ENCODE measurements at regions not wholly inside any gene's neighbourhood (a gene's known extent, or its start where the extent isn't known, plus 50 kb on each side); places are given as distances from the start of the nearest gene placed in this dataset.

DNA sequence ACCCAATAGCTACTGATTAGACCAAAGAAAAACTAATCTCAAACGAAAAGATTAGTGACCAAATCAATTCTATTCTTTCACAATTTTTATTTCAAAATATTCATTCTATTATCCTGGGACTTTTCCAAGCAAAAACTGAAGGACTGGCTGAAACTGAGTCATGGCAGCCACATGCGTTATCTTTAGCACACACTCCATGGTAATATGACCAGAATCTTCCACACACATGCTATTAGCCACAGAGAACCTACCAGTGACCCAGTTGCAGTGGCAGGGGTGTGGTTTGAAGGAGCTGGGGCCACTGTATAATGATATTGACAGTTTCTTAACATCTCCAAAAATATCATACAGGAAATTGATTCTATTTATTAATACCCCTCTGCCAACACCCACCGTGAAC lies 154.8 kb upstream of the ABI3BP start:
- DNase-seq (no peak), ATAC-seq (no peak)
- Histone ChIP-seq H3K27ac (no peak overlapping the region), H3K4me1 (no peaks in the 10 kb centered on the region), H3K27me3 (no peaks in the 10 kb centered on the region), H3K9me3 (no peaks in the 10 kb centered on the region), H3K4me3 (no peak overlapping the region), H3K36me3 (no peaks in the 10 kb centered on the region)
- intact Hi-C loops (cut with DNase I) = no loop called here
- TF ChIP-seq, protein P1, sequence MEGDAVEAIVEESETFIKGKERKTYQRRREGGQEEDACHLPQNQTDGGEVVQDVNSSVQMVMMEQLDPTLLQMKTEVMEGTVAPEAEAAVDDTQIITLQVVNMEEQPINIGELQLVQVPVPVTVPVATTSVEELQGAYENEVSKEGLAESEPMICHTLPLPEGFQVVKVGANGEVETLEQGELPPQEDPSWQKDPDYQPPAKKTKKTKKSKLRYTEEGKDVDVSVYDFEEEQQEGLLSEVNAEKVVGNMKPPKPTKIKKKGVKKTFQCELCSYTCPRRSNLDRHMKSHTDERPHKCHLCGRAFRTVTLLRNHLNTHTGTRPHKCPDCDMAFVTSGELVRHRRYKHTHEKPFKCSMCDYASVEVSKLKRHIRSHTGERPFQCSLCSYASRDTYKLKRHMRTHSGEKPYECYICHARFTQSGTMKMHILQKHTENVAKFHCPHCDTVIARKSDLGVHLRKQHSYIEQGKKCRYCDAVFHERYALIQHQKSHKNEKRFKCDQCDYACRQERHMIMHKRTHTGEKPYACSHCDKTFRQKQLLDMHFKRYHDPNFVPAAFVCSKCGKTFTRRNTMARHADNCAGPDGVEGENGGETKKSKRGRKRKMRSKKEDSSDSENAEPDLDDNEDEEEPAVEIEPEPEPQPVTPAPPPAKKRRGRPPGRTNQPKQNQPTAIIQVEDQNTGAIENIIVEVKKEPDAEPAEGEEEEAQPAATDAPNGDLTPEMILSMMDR (IDR thresholded peaks at IDR 0.05) = no peak

DNA sequence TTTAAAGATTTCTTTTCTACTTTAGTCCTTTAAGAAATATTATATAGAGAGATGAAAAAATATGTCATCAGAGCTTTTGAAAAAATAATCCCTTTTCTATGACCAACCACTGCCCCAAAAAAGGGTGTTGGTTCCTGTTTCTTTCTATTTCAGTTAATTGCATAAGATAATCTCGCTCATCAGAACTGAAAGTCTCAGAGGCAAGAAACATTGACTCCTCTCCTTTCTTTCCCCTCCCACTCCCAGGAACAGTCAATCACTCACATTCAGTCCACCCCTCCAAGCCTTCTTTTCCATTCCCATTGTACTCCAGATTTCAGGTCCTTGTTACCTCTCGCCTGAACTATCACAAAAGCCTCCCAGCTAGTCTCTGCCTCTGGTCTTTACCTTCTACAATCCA lies 153.7 kb upstream of the ABI3BP start:
- H3K9me3 ChIP-seq = no peaks in the 10 kb centered on the region
- no peak for DNase-seq
- TF ChIP-seq, protein P1 (IDR thresholded peaks at IDR 0.05) = no peak
- no peaks in the 10 kb centered on the region for H3K4me1 ChIP-seq
- no peaks in the 10 kb centered on the region for H3K27me3 ChIP-seq
- intact Hi-C loops (cut with DNase I) = no loop called here
- no peak overlapping the region for H3K27ac ChIP-seq
- no peak overlapping the region for H3K4me3 ChIP-seq
- peak; percentile 36 for ATAC-seq
- H3K36me3 ChIP-seq = no peaks in the 10 kb centered on the region

DNA sequence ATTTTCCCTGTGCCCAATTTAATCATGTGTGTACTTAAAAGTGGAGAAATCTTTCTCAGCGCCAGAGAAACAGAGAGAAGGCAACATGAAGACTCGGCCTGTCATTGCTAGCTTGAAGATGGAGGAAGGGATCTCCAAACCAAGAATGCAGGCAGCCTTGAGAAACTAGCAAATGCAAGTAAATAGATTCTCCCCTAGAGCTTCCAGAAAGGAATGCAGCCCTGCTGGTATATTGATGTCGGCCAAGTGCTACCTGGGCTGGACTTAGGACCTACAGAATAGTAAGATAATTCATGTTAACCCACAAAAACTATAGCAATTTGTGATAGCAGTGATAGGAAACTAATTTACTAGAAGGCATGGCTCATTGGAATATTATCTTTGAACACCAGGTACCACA lies 150.9 kb upstream of the ABI3BP start:
- Histone ChIP-seq H3K9me3 (no peaks in the 10 kb centered on the region), H3K4me3 (no peak overlapping the region), H3K27me3 (no peaks in the 10 kb centered on the region), H3K27ac (no peak overlapping the region), H3K4me1 (no peaks in the 10 kb centered on the region), H3K36me3 (no peaks in the 10 kb centered on the region)
- DNase-seq = no peak
- no peak for ATAC-seq
- intact Hi-C loops (cut with DNase I) = no loop called here
- TF ChIP-seq, protein P1 (IDR thresholded peaks at IDR 0.05) = no peak

DNA sequence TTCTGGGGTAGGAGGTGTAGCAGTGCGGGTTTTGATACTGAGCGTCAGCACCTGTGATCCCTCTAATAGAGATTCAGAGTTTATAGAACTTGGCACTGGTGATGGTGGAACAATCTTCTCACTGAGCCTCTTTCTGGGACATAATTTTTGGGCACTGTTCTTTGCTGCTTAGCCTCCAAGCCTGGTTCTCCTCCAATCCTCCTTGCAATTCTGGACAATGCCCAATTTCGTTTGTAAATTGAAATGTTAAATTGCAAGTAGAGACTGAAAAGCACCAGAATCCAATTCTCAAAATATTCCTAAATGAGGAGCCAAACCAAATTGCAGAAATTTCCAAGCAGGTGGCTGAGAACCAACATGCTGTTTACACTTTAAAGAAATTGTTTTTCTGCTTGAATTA lies 149.8 kb upstream of the ABI3BP start:
- ATAC-seq = no peak

DNA sequence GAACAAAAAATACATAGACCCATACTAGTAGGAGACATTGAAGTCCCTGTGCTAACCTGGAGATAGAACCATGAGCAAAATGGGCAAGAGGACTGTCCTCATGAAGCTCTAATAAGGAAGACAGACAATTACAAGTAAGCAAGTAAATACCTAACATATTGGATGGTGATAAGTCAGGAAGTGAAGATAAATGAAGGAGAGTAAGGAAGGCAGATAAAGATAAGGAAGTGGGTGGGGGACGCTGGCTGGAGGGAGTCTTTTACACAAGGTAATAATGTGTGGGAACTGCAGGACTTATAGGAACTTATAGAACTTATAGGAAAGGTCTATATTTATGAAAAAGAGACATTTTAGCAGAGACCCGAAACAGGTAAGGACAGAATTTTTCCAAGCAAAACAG lies 148.9 kb upstream of the ABI3BP start:
- DNase-seq = no peak
- Histone ChIP-seq H3K9me3 (no peaks in the 10 kb centered on the region), H3K27me3 (no peaks in the 10 kb centered on the region), H3K27ac (no peak overlapping the region), H3K4me3 (no peak overlapping the region), H3K4me1 (no peaks in the 10 kb centered on the region), H3K36me3 (no peaks in the 10 kb centered on the region)
- ATAC-seq = no peak
- TF ChIP-seq, protein P1 (IDR thresholded peaks at IDR 0.05) = no peak
- intact Hi-C loops (cut with DNase I) = no loop called here

More for the DNA sequence above, 149.8 kb upstream of the ABI3BP start:
- Histone ChIP-seq H3K27me3 (no peaks in the 10 kb centered on the region), H3K4me1 (no peaks in the 10 kb centered on the region), H3K9me3 (no peaks in the 10 kb centered on the region), H3K36me3 (no peaks in the 10 kb centered on the region), H3K4me3 (no peak overlapping the region), H3K27ac (no peak overlapping the region)
- no peak for DNase-seq
- TF ChIP-seq, protein P1 (IDR thresholded peaks at IDR 0.05) = no peak
- intact Hi-C loops (cut with DNase I) = no loop called here

- Histone ChIP-seq H3K27me3 (no peaks in the 10 kb centered on the region), H3K36me3 (no peaks in the 10 kb centered on the region), H3K27ac (no peak overlapping the region), H3K4me1 (no peaks in the 10 kb centered on the region), H3K9me3 (no peaks in the 10 kb centered on the region), H3K4me3 (no peak overlapping the region)
- DNase-seq (no peak), ATAC-seq (no peak)
- intact Hi-C loops (cut with DNase I) = no loop called here
- TF ChIP-seq, protein P1 (IDR thresholded peaks at IDR 0.05) = no peak
These were observed 147.9 kb upstream of the ABI3BP start for GRCh38 chr3:101141135-101141534.

All from upper lobe of right lung (tissue), 1 donor.